ENCODE measurements at regions not wholly inside any gene's neighbourhood (a gene's known extent, or its start where the extent isn't known, plus 50 kb on each side); places are given as distances from the start of the nearest gene placed in this dataset.
"Not testable (repeated sequence)": the region's sequence is repeated elsewhere in the genome, so short reads cannot be mapped to it uniquely, and the experiment has no call there.

DNA sequence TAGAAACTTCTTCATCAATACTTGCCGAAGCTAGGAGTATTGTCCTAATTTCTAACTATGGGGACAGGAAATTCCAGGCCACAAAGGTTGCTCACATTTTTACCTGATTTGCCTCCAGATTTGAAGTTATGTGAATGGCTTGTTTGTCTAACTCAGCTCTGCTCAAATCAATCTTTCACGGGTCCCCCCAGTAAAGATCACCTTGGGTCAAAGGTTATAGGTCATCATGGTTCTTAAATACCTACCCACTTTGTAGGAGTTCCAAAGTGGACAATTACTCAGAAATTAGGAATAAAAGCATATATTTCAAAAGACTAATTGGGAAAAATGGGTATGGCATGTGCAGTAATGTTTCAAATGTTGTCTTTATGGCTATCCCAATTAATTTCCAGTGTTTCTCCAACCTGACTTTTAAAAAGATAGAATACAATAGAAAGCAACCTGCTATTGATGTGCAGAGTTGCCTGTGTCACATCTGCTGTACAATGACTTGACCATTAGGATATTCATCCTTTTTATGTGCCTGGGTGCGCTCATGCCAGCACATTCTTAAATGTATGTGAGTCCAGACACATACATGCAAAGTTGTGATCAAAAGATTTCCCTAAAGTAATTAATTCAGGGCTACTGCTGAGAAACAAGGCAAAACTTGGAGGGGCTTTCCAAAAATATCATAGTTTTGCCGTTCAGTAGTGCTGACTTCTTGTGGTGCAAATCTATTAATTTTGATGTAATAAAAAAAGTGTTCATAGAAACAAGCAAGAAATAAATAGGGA is 126.1 kb downstream of the MYCN start:
- DNase-seq = no peak
- no peak for TF ChIP-seq POLR2A (IDR thresholded peaks at IDR 0.05)
- TF ChIP-seq POLR2AphosphoS5 (IDR thresholded peaks at IDR 0.05) = no peak
- H3K27ac ChIP-seq = no peak overlapping the region
- H3K36me3 ChIP-seq = no peaks in the 10 kb centered on the region
- no peak overlapping the region for H3K4me3 ChIP-seq
- whole genome bisulfite sequencing, 5 donors = 77 to 87% (median 81%) methylated on average over 4 of the region's 4 CpGs
- H3K9me3 ChIP-seq = peaks cover 2 to 34% (median 26%) of the 10 kb centered on the region in 8 donors
- H3K4me1 ChIP-seq = no peaks in the 10 kb centered on the region
- intact Hi-C loops (cut with DNase I; ENCODE audit: low total_unique reads) = no loop called here
- H3K27me3 ChIP-seq (replicated peaks in 1 of 7) = no peaks in the 10 kb centered on the region

DNA sequence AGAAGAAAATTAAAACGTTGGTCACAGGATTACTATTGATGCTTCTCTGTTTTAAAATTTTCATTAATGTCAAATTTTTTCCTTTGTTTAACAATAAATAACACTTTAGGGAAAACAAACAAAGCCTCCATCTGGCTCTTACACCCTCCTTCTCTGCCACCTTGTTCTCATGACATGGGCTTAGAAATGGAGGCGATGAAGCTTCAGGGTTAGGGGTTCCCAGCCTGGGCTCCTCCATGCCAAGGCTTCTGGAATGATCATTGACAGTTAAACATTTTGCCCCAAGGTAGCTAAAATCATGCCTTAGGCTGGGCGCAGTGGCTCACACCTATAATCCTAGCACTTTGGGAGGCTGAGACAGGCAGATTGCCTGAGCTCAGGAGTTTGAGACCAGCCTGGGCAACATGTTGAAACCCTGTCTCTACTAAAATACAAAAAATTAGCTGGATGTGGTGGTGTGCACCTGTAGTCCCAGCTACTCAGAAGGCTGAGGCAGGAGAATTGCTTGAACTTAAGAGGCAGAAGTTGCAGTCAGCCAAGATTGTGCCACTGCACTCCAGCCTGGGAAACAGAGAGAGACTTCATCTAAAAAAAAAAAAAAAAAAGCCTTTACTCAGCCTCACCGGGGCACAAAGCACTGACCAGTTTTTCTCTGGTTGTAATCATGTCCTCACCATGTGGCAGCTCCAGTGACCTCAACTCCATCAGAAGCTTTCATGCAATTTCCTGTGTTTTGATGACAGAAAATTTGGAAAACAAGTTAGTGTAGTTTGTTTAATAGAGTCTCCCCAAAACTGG is 125.1 kb downstream of the MYCN start:
- intact Hi-C loops (cut with DNase I; ENCODE audit: low total_unique reads); DNase-seq; H3K4me1 ChIP-seq; H3K27ac ChIP-seq; H3K27me3 ChIP-seq (replicated peaks in 1 of 7); H3K4me3 ChIP-seq; H3K36me3 ChIP-seq: not testable (repeated sequence)
- WGBS, 5 donors = 68 to 85% (median 73%) methylated on average over 4 of the region's 4 CpGs
- H3K9me3 ChIP-seq = peaks cover 2 to 34% (median 26%) of the 10 kb centered on the region in 8 donors

DNA sequence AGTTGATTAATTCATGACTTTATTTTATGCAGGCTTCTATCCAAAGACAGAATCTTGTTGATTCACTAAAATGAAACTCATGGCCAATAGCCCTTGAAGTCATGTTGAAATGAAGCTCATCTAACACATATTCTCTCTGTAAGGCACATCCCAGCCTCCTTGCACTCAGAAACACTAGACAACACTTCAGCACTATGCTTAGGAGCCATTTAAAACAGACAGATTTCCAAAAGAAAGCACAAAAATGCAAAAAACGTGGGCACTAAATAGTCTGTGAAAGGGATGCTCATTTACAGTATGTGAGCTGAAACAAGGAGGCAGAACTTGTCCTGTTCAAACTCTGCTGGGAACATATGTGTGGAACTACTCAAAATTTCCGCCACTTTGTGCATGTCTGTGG is 124.4 kb downstream of the MYCN start:
- no peak for DNase-seq
- Histone ChIP-seq H3K27ac (no peak overlapping the region), H3K9me3 (peaks cover 2 to 34% (median 26%) of the 10 kb centered on the region in 8 donors), H3K4me3 (no peak overlapping the region), H3K27me3 (replicated peaks in 1 of 7) (no peaks in the 10 kb centered on the region), H3K36me3 (no peaks in the 10 kb centered on the region), H3K4me1 (no peaks in the 10 kb centered on the region)
- WGBS, 5 donors = 77 to 87% (median 80%) methylated on average over 2 of the region's 2 CpGs
- TF ChIP-seq POLR2A (IDR thresholded peaks at IDR 0.05) = no peak
- TF ChIP-seq, protein P1, sequence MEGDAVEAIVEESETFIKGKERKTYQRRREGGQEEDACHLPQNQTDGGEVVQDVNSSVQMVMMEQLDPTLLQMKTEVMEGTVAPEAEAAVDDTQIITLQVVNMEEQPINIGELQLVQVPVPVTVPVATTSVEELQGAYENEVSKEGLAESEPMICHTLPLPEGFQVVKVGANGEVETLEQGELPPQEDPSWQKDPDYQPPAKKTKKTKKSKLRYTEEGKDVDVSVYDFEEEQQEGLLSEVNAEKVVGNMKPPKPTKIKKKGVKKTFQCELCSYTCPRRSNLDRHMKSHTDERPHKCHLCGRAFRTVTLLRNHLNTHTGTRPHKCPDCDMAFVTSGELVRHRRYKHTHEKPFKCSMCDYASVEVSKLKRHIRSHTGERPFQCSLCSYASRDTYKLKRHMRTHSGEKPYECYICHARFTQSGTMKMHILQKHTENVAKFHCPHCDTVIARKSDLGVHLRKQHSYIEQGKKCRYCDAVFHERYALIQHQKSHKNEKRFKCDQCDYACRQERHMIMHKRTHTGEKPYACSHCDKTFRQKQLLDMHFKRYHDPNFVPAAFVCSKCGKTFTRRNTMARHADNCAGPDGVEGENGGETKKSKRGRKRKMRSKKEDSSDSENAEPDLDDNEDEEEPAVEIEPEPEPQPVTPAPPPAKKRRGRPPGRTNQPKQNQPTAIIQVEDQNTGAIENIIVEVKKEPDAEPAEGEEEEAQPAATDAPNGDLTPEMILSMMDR (IDR thresholded peaks at IDR 0.05 in 8 of 11, conservative IDR thresholded peaks at IDR 0.05 in 3 of 11) = no peak
- TF ChIP-seq POLR2AphosphoS5 (IDR thresholded peaks at IDR 0.05) = no peak
- intact Hi-C loops (cut with DNase I; ENCODE audit: low total_unique reads) = no loop called here

DNA sequence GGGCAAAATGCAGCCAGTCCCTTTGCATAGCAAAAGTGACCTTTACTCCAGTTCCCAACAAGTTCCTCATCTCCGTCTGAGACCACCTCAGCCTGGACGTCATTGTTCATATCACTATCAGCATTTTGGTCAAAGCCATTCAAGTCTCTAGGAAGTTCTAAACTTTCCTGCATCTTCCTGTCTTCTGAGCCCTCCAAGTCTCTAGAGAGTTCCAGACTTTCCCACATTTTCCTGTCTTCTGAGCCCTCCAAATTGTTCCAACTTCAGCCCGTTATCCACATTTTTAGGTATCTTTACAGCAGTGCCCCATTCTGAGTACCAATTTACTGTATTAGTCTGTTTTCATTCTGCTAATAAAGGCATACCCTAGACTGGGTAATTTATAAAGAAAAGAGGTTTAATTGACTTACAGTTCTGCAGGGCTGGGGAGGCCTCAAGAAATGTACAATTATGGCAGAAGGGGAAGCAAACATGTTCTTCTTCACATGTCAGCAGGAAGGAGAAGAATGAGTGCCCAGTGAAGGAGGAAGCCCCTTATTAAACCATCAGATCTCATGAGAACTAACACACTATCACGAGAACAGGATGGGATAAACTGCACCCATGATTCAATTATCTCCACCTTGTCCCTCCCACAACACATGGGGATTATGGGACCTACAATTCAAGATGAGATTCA is 123.7 kb downstream of the MYCN start:
- TF ChIP-seq POLR2AphosphoS5 (IDR thresholded peaks at IDR 0.05) = no peak
- TF ChIP-seq, protein P1 (IDR thresholded peaks at IDR 0.05 in 8 of 11, conservative IDR thresholded peaks at IDR 0.05 in 3 of 11) = no peak
- TF ChIP-seq POLR2A (IDR thresholded peaks at IDR 0.05) = no peak
- 85 to 92% (median 89%) methylated on average over 4 of the region's 4 CpGs for WGBS, 5 donors
- peaks cover 2 to 34% (median 26%) of the 10 kb centered on the region in 8 donors for H3K9me3 ChIP-seq
- intact Hi-C loops (cut with DNase I; ENCODE audit: low total_unique reads) = no loop called here
- no peak overlapping the region for H3K27ac ChIP-seq
- H3K4me1 ChIP-seq = no peaks in the 10 kb centered on the region
- H3K36me3 ChIP-seq = no peaks in the 10 kb centered on the region
- no peak overlapping the region for H3K4me3 ChIP-seq
- DNase-seq = no peak
- H3K27me3 ChIP-seq (replicated peaks in 1 of 7) = no peaks in the 10 kb centered on the region
